NCI-H69 (cell line): ENCODE measurements at regions not wholly inside any gene's neighbourhood (a gene's known extent, or its start where the extent isn't known, plus 50 kb on each side); places are given as distances from the start of the nearest gene placed in this dataset.
"Not testable (repeated sequence)": the region's sequence is repeated elsewhere in the genome, so short reads cannot be mapped to it uniquely, and the experiment has no call there.

Source experiments
- DNase-seq: peaks from one replicate; lab custom pipeline; 2025; lab: John Stamatoyannopoulos, UW

GRCh38 chr4:79609817-79610216 lies 201.8 kb upstream of the GK2 start:
- no peak for DNase-seq

DNA sequence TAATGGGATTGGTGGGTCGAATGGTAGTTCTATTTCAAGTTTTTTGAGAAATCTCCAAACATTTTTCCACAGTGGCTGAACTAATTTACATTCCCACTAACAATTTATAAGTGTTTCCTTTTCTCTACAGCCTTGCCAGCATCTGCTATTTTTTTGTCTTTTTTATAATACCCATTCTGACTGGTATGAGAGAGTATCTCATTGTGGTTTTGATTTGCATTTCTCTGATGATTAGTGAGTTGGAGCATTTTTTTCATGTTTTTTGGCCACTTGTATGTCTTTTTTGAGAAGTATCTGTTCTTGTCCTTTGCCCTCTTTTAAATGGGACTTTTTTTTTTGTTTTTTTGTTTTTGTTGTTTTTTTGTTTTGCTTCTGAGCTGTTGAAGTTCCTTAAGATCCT lies 200.0 kb upstream of the GK2 start:
- DNase-seq: no peak

DNA sequence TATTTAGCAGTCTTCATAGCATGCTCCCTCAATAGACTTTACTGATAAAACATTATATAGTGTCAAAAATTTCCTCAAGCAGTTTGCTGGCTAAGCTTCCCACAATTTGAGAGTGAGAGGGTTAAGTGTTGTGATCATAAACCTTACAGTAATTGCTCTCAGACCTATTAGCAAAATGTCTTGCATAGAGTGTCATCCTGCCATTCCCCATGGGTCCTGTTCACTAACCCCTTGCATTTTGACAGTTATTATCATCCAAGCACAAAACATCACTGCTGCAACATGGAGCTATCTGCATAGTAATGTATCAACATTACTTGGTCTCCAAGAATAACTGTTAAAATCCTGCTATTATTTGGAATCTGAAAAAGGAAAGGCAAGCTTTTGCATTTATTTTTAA lies 196.1 kb upstream of the GK2 start:
- peak; percentile 19 for DNase-seq

GRCh38 chr4:79603681-79604080 lies 195.7 kb upstream of the GK2 start:
- no peak for DNase-seq

- no peak for DNase-seq
These were observed 191.7 kb upstream of the GK2 start for GRCh38 chr4:79599691-79600090.

DNA sequence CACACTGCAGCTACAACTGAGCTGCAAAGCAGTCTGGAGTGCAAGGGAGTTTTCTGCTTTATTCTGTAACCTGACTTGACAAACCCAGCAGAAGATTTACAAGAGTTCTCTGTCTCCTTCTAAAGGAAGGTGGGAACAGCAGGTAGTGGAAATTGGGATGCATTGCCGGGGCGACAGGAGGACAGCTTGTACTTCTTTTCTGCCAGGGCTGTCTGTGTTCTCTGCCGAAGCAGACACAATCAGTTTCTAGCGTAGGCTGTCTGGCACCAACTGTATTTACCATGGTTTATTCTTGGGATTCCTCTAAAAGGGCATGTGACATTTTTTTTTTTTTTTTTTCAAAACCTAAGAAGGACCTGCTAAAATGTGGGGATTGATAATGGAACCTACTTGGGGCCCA lies 190.8 kb upstream of the GK2 start:
- peak; percentile 3 for DNase-seq

DNA sequence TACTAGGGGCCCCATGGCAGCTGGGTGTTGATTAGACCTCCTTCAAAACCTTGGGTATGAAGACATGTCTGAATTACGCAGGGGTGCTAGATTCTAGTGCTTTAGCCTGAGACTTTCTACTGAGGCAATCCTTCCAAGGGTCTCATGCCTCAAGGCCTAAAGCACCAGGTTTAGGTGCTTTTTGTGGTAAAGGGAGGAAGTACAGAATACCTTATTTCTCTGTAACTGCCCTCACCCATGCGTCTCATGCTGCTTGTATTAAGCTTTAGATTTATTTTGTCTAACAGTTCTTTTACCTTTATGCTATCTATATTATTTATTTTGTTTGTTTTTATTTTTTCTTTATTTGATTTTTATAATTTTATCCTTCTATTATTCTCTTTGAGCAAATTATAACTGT lies 190.2 kb upstream of the GK2 start:
- no peak for DNase-seq

- DNase-seq: peak; percentile 17
These were observed 189.2 kb upstream of the GK2 start for GRCh38 chr4:79597266-79597665.

DNA sequence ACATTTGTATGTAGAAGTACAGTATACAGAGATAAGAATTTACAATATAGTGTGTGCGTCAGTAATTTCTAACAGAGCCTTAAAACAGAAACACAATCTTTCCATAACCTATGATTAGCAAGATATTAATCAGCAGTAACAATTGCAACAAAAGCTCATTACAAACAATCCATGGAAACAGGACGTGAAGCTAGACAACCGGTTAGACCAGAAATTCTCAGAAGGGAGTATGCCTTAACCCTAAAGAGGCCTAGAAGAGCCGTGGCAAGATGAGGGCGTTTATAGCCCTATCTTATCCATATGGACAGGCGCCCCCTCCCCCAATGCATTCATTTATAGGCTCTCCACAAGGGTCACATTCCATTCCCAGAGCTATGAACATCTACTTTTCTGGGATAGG lies 184.2 kb upstream of the GK2 start:
- DNase-seq: not testable (repeated sequence)

- no peak for DNase-seq
These were observed 180.7 kb upstream of the GK2 start for GRCh38 chr4:79588679-79589078.

- DNase-seq: not testable (repeated sequence)
These were observed 179.2 kb upstream of the GK2 start for GRCh38 chr4:79587207-79587606.

DNA sequence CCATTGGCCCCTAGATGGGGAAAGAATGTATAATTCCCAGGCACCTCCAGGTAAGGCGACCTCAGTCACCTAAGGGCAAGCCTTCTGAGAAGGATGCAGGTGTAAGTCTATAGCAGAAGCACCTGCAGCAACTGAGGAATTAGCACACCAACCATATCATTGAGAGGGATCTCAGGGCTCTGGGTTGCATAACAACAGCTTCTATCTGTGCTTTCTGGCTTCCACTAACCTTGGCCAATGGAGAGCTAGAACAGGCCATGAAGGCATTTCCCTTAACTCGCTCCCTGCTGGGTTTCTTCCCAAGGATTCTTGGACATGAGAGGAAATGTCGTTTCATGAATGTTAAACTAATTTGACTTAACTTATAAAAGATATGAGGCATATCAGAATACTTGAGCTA lies 177.8 kb upstream of the GK2 start:
- DNase-seq: no peak

DNA sequence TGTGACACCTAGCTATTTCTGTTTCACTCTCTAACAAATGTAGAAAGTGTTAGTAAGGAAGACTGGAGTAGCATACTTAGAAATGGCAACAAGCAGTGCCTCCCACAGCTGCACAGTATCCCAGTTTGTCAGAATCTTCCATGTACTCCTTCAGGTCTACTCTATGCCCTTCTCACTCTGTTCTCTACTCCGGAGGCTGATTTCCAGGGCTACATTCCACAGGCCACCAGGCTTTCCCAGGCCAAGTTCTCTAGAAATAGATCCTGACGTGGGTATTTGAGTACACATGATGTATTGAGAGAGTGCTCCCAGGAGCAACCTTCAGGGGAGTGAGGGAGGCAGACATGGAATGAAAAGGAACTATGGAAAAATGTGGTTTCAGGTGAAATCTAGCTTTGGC lies 177.3 kb upstream of the GK2 start:
- DNase-seq: no peak

DNA sequence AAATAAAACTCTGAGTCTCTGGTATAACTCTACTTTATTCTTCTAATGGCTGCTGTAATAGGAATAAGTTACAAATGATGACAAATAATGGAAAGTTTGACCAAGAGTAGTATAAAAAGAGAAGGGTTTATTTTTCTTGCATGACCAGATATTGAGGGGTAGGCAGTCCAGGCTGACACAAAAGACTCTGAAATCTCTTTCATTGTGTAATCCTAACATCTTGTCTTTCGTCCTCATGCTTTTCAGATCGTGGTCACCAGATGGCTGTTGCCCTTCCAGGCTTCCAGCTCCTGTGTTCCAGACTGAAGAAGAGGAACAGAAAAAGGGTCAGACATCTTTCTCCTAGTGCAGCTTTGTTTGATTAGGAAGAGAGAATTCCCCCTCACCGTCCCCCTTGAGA lies 176.9 kb upstream of the GK2 start:
- no peak for DNase-seq

DNA sequence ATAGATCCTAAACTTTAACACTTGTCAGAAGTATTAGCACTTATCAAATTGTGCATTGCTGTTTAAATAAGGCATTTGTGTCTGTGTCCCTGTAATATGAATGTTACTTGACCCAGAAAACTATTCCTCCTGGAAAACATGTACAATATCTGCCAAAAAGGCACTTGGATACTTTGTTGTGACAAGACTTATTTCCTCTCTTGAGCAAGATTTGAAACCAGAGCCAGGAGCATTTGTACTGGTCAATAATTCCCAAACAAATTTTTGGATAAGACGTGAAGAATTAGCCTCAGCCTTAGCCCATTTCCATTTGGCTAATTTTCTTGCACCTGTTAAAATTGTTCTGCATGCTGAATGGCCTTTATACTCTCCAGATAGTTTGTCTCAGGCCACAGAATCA lies 176.3 kb upstream of the GK2 start:
- no peak for DNase-seq

- no peak for DNase-seq
These were observed 170.6 kb upstream of the GK2 start for GRCh38 chr4:79578606-79579005.

GRCh38 chr4:79576429-79576753 lies 168.4 kb upstream of the GK2 start:
- DNase-seq: peak; percentile 78

DNA sequence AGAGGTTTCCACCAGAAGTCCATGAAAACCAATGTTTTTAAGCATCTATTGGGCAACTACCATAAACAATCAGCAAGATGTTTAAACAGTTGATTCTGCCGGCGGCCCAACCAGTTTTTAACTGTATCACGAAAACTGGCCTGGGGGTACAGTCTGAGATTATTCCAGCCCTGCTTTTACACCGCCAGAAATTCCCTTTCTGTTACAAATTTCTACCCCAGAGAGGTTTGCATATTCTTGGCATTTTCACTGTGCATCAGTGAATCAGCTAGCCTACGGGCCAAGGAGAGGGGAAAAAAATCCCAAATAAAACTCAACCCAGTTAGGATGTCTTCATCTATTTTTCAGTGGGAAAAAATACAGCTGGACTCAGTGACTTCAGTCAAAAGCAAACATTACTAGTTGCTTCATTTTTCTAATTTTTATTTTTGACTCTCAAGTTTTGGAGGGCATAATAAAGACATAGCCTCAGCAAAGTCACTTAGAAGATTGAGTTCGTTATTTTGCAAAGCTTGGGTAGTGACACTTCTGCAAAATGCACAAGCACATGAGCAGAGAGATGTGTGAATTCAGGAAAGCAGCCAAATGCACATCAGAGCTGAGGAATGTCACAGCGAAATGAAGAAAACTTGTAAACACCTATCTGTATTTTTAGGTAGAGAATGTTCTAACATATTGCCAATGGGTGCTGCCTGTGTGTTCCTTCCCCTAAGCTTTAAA lies 167.8 kb upstream of the GK2 start:
- DNase-seq: no peak

DNA sequence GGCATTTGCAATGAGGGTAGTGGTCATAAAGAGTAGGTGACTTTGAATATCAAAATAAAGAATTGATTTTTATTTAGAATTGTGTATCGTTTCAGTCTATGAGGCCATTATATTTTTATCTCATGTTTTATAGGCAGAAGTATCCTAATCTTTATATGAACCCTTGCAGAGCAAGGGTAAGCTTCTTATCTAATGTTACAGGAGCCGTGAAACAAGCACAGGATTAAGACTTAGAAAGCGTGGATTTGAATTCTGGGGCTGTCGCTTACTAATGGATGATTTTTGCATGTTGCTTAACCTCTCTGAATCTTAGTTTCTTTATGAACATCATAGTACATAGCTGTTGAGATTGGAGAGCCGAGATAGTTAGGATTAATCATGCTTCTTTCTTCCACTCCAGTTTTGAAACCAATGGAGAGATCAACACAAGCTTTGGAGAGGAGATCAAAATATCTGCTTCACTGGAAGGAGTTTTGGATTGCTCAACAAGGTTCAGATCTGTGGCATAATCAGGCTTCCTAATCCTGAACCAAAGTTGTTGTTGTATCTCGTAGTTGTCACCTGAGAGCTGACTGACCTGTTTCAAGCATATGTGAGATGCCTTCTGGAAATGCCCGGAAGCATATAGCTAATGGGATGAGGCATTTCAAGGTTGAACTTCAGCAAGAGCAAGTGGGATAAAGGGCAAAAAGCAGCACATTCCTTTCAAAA lies 166.9 kb upstream of the GK2 start:
- DNase-seq: no peak

- no peak for DNase-seq
These were observed 155.2 kb upstream of the GK2 start for GRCh38 chr4:79563219-79563618.

DNA sequence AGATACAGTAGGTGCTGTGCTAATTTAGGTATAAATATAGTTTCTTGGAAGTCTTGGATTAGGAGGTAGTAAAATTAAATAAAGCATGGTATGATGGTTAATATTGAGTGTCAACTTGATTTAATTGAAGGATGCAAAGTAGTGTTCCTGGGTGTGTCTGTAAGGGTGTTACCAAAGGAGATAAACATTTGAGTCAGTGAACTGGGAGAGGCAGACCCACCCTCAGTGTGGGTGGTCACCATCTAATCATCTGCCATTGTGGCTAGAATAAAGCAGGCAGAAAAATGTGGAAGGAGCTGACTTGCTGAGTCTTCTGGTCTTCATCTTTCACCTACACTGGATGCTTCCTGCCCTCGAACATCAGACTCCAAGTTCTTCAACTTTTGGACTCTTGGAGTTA lies 153.7 kb upstream of the GK2 start:
- DNase-seq: no peak

DNA sequence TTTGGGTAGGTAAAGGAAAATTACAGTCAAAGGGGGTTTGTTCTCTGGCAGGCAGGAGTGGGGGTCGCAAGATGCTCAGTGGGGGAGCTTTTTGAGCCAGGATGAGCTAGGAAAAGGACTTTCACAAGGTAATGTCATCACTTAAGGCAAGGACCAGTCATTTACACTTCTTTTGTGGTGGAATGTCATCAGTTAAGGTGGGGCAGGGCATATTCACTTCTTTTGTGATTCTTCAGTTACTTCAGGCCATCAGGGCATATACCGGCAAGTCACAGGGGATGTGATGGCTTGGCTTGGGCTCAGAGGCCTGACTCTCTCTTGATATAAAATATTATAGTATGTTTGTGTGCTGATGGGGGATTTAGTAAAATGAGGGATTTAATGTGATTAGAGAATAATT lies 151.4 kb upstream of the GK2 start:
- not testable (repeated sequence) for DNase-seq

- no peak for DNase-seq
These were observed 144.3 kb upstream of the GK2 start for GRCh38 chr4:79552311-79552710.

DNA sequence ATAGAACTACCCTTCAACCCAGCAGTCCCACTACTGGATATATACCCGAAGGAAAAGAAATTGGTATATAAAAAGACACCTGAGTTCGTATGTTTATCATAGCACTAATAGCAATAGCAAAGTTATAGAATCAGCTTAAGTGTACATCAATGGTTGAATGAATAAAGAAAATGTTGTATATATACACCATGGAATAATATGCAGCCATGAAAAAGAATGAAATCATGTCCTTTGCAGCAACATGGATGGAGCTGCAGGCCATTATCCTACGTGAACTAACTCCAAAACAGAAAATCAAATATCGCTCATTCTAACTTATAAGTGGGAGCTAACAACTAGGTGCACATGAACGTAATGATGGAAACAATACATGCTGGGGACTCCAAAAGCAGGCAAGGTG lies 143.5 kb upstream of the GK2 start:
- DNase-seq: no peak
